ENCODE measurements at regions not wholly inside any gene's neighbourhood (a gene's known extent, or its start where the extent isn't known, plus 50 kb on each side); places are given as distances from the start of the nearest gene placed in this dataset.

DNA sequence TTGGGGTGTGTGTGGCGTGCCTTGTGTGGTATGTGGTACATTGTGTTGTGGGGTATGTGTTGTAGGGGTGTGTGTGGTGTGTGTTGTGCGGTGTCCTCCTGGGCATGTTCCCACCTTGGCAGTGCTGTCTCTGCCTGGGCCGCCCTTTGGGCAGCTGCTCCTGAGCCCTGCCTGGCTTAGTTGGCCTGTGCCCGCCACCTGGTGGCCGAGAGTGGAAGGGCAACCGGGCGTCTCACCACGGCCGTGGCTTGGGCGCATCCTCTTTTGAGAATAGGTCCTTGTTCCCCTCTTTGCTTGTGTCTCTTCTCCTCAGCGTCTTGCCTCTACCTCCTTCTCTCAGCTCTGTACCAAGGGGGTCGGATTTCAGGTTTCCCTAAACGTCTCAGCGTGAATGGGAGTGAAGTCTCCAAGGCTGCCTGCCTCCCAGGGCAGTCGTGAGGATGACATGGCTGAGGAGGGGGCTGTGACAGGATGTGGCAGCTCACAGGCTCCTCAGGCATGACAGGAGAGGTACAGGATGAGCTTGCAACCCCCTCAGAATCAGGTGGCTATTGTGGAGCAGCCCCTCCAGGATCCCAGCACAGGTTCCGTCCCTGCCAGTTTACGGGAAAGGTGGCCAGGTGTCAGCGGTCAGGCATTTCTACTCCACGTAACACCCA, 98.4 kb upstream of the PODXL start (continued):
- peak; percentile 89 for TF ChIP-seq REST (IDR thresholded peaks at IDR 0.05; ENCODE audit: borderline replicate concordance)
- no peak for TF ChIP-seq REST (CRISPR knock-in tag; IDR thresholded peaks at IDR 0.05; ENCODE audit: low read depth)
